Upper lobe of right lung (tissue), 1 donor: ENCODE measurements at regions not wholly inside any gene's neighbourhood (a gene's known extent, or its start where the extent isn't known, plus 50 kb on each side); places are given as distances from the start of the nearest gene placed in this dataset.

Experiments used
- ATAC-seq: fragments of 200-7000 bp; cut with Tn5 transposase; one replicate; pipeline ENCODE4 v1.9.1; 2020; ENCODE audit warnings: mild to moderate bottlenecking, moderate library complexity
- DNase-seq: peaks from one replicate; pipeline ENCODE4 v3.0.0-alpha.2; 2020
- H3K27ac ChIP-seq: fragments of 200-600 bp; one replicate; pipeline ENCODE4 v1.8.0; 2022
- H3K27me3 ChIP-seq: fragments of 200-600 bp; one replicate; pipeline ENCODE4 v1.8.0; 2022; ENCODE audit warnings: mild to moderate bottlenecking
- H3K36me3 ChIP-seq: fragments of 200-600 bp; one replicate; pipeline ENCODE4 v1.8.0; 2022
- H3K4me1 ChIP-seq: fragments of 200-600 bp; one replicate; pipeline ENCODE4 v1.8.0; 2022
- H3K4me3 ChIP-seq: fragments of 200-600 bp; one replicate; pipeline ENCODE4 v1.8.0; 2022; ENCODE audit warnings: mild to moderate bottlenecking
- H3K9me3 ChIP-seq: fragments of 200-600 bp; one replicate; pipeline ENCODE4 v1.8.0; 2022
- CTCF ChIP-seq: fragments of 200-600 bp; IDR thresholded peaks from one replicate; pipeline ENCODE4 v1.8.0; 2022; ENCODE audit warnings: antibody characterized with exemption
- intact Hi-C: fragments of 100-400 bp; cut with DNase I; formaldehyde crosslinking; loops from one replicate; pipeline ENCODE4 v1.11.0; 2022
- donor health status: DM: no; HTN: yes; CAD: no; lungs with severe emphysema.

GRCh38 chr1:87864676-87865075 lies 536.0 kb downstream of the LMO4 start:
- no peak for TF ChIP-seq CTCF
- ATAC-seq: peak; percentile 24
- Histone ChIP-seq H3K4me3 (no peak overlapping the region), H3K27me3 (no peaks in the 10 kb centered on the region), H3K9me3 (no peaks in the 10 kb centered on the region), H3K27ac (no peak overlapping the region), H3K36me3 (no peaks in the 10 kb centered on the region), H3K4me1 (no peaks in the 10 kb centered on the region)
- no peak for DNase-seq
- intact Hi-C loops: no loop called here

- H3K4me3 ChIP-seq: no peak overlapping the region
- no peaks in the 10 kb centered on the region for H3K4me1 ChIP-seq
- H3K27ac ChIP-seq: no peak overlapping the region
- DNase-seq (no peak), ATAC-seq (no peak)
- no peak for TF ChIP-seq CTCF
- H3K27me3 ChIP-seq: no peaks in the 10 kb centered on the region
- intact Hi-C loops: no loop called here
- no peaks in the 10 kb centered on the region for H3K36me3 ChIP-seq
- H3K9me3 ChIP-seq: no peaks in the 10 kb centered on the region
Observed at GRCh38 chr1:87866416-87866815, 537.7 kb downstream of the LMO4 start.

- no peaks in the 10 kb centered on the region for H3K27me3 ChIP-seq
- H3K4me1 ChIP-seq: no peaks in the 10 kb centered on the region
- DNase-seq (no peak), ATAC-seq (no peak)
- H3K36me3 ChIP-seq: no peaks in the 10 kb centered on the region
- intact Hi-C loops: no loop called here
- no peaks in the 10 kb centered on the region for H3K9me3 ChIP-seq
- no peak for TF ChIP-seq CTCF
- H3K4me3 ChIP-seq: no peak overlapping the region
- H3K27ac ChIP-seq: no peak overlapping the region
Observed at GRCh38 chr1:87867626-87868025, 538.9 kb downstream of the LMO4 start.

- no peaks in the 10 kb centered on the region for H3K4me1 ChIP-seq
- no peaks in the 10 kb centered on the region for H3K27me3 ChIP-seq
- no peak overlapping the region for H3K27ac ChIP-seq
- H3K4me3 ChIP-seq: no peak overlapping the region
- H3K9me3 ChIP-seq: no peaks in the 10 kb centered on the region
- ATAC-seq (peak; percentile 72), DNase-seq (no peak)
- no peak for TF ChIP-seq CTCF
- intact Hi-C loops: no loop called here
- H3K36me3 ChIP-seq: no peaks in the 10 kb centered on the region
Observed at GRCh38 chr1:87869567-87869966, 540.9 kb downstream of the LMO4 start.

- Histone ChIP-seq H3K27ac (no peak overlapping the region), H3K9me3 (no peaks in the 10 kb centered on the region), H3K4me1 (no peaks in the 10 kb centered on the region), H3K4me3 (no peak overlapping the region), H3K36me3 (no peaks in the 10 kb centered on the region), H3K27me3 (no peaks in the 10 kb centered on the region)
- no peak for TF ChIP-seq CTCF
- ATAC-seq (no peak), DNase-seq (no peak)
- intact Hi-C loops: no loop called here
Observed at GRCh38 chr1:87872189-87872588, 543.5 kb downstream of the LMO4 start.

GRCh38 chr1:87872692-87873091 lies 544.0 kb downstream of the LMO4 start:
- H3K36me3 ChIP-seq: no peaks in the 10 kb centered on the region
- H3K9me3 ChIP-seq: no peaks in the 10 kb centered on the region

More at GRCh38 chr1:87872692-87873091, 544.0 kb downstream of the LMO4 start:
- H3K27me3 ChIP-seq: no peaks in the 10 kb centered on the region
- DNase-seq: no peak
- H3K4me1 ChIP-seq: no peaks in the 10 kb centered on the region
- intact Hi-C loops: no loop called here
- no peak overlapping the region for H3K4me3 ChIP-seq
- no peak for ATAC-seq
- TF ChIP-seq CTCF: no peak
- H3K27ac ChIP-seq: no peak overlapping the region
